ENCODE measurements at regions not wholly inside any gene's neighbourhood (a gene's known extent, or its start where the extent isn't known, plus 50 kb on each side); places are given as distances from the start of the nearest gene placed in this dataset.
"Not testable (repeated sequence)": the region's sequence is repeated elsewhere in the genome, so short reads cannot be mapped to it uniquely, and the experiment has no call there.

GRCh38 chr4:29262986-29263385, 1457.2 kb upstream of the PCDH7 start:
- DNase-seq: no peak

- DNase-seq: no peak
These were observed 1444.0 kb upstream of the PCDH7 start for GRCh38 chr4:29276150-29276549.

- DNase-seq: no peak
These were observed 1442.8 kb upstream of the PCDH7 start for GRCh38 chr4:29277381-29277780.

GRCh38 chr4:29278585-29278984, 1441.6 kb upstream of the PCDH7 start:
- DNase-seq: no peak

GRCh38 chr4:29289118-29289517, 1431.1 kb upstream of the PCDH7 start:
- no peak for DNase-seq

GRCh38 chr4:29295280-29295679, 1424.9 kb upstream of the PCDH7 start:
- no peak for DNase-seq

- DNase-seq: no peak
These were observed 1415.6 kb upstream of the PCDH7 start for GRCh38 chr4:29304595-29304994.

- DNase-seq: no peak
These were observed 1412.9 kb upstream of the PCDH7 start for GRCh38 chr4:29307256-29307655.

- no peak for DNase-seq
These were observed 1412.4 kb upstream of the PCDH7 start for GRCh38 chr4:29307755-29308154.

GRCh38 chr4:29309050-29309449, 1411.1 kb upstream of the PCDH7 start:
- no peak for DNase-seq

- DNase-seq: no peak
These were observed 1409.9 kb upstream of the PCDH7 start for GRCh38 chr4:29310252-29310651.

- DNase-seq: no peak
These were observed 1408.9 kb upstream of the PCDH7 start for GRCh38 chr4:29311247-29311646.

GRCh38 chr4:29319663-29320340, 1400.4 kb upstream of the PCDH7 start:
- no peak for DNase-seq

- DNase-seq: no peak
These were observed 1399.1 kb upstream of the PCDH7 start for GRCh38 chr4:29320947-29321620.

GRCh38 chr4:29326004-29326403, 1394.2 kb upstream of the PCDH7 start:
- no peak for DNase-seq

- DNase-seq: no peak
These were observed 1393.4 kb upstream of the PCDH7 start for GRCh38 chr4:29326816-29327215.

- DNase-seq: no peak
These were observed 1383.3 kb upstream of the PCDH7 start for GRCh38 chr4:29336861-29337260.

GRCh38 chr4:29372971-29373370, 1347.2 kb upstream of the PCDH7 start:
- DNase-seq: no peak

- DNase-seq: no peak
These were observed 1344.5 kb upstream of the PCDH7 start for GRCh38 chr4:29375716-29376115.

GRCh38 chr4:29378237-29378636, 1341.9 kb upstream of the PCDH7 start:
- not testable (repeated sequence) for DNase-seq

- DNase-seq: no peak
These were observed 1329.2 kb upstream of the PCDH7 start for GRCh38 chr4:29390921-29391320.

- no peak for DNase-seq
These were observed 1315.1 kb upstream of the PCDH7 start for GRCh38 chr4:29405116-29405515.

GRCh38 chr4:29415771-29416170, 1304.4 kb upstream of the PCDH7 start:
- no peak for DNase-seq

GRCh38 chr4:29423836-29424721, 1296.1 kb upstream of the PCDH7 start:
- no peak for DNase-seq

Data from stimulated activated CD4-positive, alpha-beta T cell treated with anti-CD3 and anti-CD28 coated beads, Interleukin-2, amount 100 ng/mL, for 24 hours (primary cell).